ENCODE measurements at regions not wholly inside any gene's neighbourhood (a gene's known extent, or its start where the extent isn't known, plus 50 kb on each side); places are given as distances from the start of the nearest gene placed in this dataset.

GRCh38 chr3:118272991-118273390 lies 761.7 kb downstream of the IGSF11 start (continued):
- no peak for TF ChIP-seq EP300 (IDR thresholded peaks at IDR 0.05; ENCODE audit: borderline replicate concordance in 1 of 2, low read depth in 2 of 2, low read length in 2 of 2)
